ENCODE measurements at regions not wholly inside any gene's neighbourhood (a gene's known extent, or its start where the extent isn't known, plus 50 kb on each side); places are given as distances from the start of the nearest gene placed in this dataset.

DNA sequence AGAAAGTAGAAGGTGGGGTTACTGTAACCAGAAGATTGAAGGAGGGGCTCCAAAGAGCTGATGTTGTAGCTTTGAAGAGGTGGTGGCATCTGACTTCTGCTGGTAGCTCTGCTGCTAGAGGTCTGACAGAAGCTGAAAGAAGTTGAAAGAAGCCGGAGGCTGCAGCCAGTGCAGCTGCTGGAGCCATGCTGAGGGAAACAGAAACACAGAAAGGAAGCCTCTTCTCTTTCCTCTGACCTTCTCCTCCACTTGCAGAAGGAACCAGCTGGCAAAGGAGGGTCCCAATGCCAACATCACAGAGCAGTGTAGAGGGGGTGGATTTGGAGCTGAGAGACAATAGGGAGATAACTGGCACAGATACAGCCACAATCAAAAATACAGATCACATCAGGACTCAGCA, 89.3 kb upstream of the HHIP start:
- TF ChIP-seq RAD21 (IDR thresholded peaks at IDR 0.05; ENCODE audit: low read depth) (no peak), ZBTB7A (IDR thresholded peaks at IDR 0.05; ENCODE audit: low read depth) (no peak), FOXM1 (IDR thresholded peaks at IDR 0.05; ENCODE audit: borderline replicate concordance, low read depth) (no peak), TCF12 (IDR thresholded peaks at IDR 0.05; ENCODE audit: low read depth) (no peak), TEAD4 (IDR thresholded peaks at IDR 0.05) (no peak), NFIC (IDR thresholded peaks at IDR 0.05) (no peak), TAF1 (IDR thresholded peaks at IDR 0.05; ENCODE audit: low read depth) (no peak), EP300 (IDR thresholded peaks at IDR 0.05; ENCODE audit: borderline replicate concordance) (no peak), EGR1 (IDR thresholded peaks at IDR 0.05) (no peak), CEBPB (IDR thresholded peaks at IDR 0.05) (no peak), CREB1 (IDR thresholded peaks at IDR 0.05; ENCODE audit: low read depth) (no peak), YY1 (IDR thresholded peaks at IDR 0.05; ENCODE audit: low read depth) (no peak)
- TF ChIP-seq, protein P1, sequence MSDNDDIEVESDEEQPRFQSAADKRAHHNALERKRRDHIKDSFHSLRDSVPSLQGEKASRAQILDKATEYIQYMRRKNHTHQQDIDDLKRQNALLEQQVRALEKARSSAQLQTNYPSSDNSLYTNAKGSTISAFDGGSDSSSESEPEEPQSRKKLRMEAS (IDR thresholded peaks at IDR 0.05), result no peak
- TF ChIP-seq, protein P2, sequence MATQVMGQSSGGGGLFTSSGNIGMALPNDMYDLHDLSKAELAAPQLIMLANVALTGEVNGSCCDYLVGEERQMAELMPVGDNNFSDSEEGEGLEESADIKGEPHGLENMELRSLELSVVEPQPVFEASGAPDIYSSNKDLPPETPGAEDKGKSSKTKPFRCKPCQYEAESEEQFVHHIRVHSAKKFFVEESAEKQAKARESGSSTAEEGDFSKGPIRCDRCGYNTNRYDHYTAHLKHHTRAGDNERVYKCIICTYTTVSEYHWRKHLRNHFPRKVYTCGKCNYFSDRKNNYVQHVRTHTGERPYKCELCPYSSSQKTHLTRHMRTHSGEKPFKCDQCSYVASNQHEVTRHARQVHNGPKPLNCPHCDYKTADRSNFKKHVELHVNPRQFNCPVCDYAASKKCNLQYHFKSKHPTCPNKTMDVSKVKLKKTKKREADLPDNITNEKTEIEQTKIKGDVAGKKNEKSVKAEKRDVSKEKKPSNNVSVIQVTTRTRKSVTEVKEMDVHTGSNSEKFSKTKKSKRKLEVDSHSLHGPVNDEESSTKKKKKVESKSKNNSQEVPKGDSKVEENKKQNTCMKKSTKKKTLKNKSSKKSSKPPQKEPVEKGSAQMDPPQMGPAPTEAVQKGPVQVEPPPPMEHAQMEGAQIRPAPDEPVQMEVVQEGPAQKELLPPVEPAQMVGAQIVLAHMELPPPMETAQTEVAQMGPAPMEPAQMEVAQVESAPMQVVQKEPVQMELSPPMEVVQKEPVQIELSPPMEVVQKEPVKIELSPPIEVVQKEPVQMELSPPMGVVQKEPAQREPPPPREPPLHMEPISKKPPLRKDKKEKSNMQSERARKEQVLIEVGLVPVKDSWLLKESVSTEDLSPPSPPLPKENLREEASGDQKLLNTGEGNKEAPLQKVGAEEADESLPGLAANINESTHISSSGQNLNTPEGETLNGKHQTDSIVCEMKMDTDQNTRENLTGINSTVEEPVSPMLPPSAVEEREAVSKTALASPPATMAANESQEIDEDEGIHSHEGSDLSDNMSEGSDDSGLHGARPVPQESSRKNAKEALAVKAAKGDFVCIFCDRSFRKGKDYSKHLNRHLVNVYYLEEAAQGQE (IDR thresholded peaks at IDR 0.05; ENCODE audit: low read depth), result no peak
- TF ChIP-seq, protein P3, sequence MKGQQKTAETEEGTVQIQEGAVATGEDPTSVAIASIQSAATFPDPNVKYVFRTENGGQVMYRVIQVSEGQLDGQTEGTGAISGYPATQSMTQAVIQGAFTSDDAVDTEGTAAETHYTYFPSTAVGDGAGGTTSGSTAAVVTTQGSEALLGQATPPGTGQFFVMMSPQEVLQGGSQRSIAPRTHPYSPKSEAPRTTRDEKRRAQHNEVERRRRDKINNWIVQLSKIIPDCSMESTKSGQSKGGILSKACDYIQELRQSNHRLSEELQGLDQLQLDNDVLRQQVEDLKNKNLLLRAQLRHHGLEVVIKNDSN (IDR thresholded peaks at IDR 0.05), result no peak

DNA sequence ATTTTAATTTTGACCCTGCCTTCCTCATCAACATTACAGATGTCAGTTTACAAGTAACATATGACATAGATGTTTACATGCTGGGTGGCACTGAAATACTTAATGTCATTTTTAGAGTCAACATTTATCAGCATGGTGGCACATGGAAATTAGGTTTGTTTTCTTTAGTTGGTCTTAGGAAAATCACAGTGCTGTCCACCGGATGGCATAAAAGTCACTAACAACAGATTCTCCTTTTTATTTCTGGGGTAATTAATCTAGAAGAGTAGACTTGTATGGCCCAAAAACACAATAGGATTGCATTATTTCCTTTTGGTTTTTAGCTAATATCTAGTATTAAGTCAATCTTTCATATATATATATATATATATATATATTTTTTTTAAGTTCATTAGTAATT, 88.6 kb upstream of the HHIP start:
- no peak for TF ChIP-seq FOXM1 (IDR thresholded peaks at IDR 0.05; ENCODE audit: borderline replicate concordance, low read depth)
- TF ChIP-seq CREB1 (IDR thresholded peaks at IDR 0.05; ENCODE audit: low read depth), result no peak
- peak; percentile 26; the same call in 1 of the 2 replicates for TF ChIP-seq RAD21 (IDR thresholded peaks at IDR 0.05; ENCODE audit: low read depth)
- TF ChIP-seq TAF1 (IDR thresholded peaks at IDR 0.05; ENCODE audit: low read depth), result no peak

DNA sequence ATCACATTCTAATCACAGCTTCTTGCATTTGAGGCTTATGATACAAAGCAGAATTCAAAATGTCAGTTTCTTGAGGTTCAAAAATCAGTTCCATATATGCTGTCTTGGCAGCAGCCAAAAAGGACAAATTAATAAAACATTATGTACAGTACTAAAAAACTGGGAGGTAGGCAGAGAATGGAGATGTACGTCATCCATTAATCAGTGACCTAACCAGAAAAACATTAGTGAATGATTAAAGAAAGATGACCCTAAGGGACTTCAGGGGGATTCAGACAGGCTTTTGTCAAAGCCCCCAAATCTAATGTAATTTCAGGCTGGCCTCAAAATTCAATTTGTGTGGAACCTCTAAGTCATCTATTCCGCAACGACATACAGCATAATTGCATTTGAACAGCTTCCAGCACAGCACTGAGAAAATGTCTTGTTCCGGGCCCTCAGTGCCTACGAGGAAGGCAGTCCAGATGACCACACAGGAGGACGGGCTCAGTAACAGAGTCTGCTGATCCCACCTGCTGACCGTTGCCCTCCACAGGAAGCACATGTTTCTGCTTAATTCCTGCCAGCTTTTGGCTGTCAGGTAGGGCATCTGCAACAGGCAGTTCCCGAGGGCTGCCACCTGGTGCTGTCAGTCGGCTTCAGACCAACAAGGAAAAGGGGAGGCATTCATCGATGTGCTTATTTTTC, 83.8 kb upstream of the HHIP start:
- TF ChIP-seq ZBTB7A (IDR thresholded peaks at IDR 0.05; ENCODE audit: low read depth), result no peak
- no peak for TF ChIP-seq CEBPB (IDR thresholded peaks at IDR 0.05)
- no peak for TF ChIP-seq NFIC (IDR thresholded peaks at IDR 0.05)
- no peak for TF ChIP-seq FOXM1 (IDR thresholded peaks at IDR 0.05; ENCODE audit: borderline replicate concordance, low read depth)
- TF ChIP-seq, protein P2 (IDR thresholded peaks at IDR 0.05; ENCODE audit: low read depth), result no peak
- TF ChIP-seq TCF12 (IDR thresholded peaks at IDR 0.05; ENCODE audit: low read depth), result no peak
- no peak for TF ChIP-seq YY1 (IDR thresholded peaks at IDR 0.05; ENCODE audit: low read depth)
- no peak for TF ChIP-seq RAD21 (IDR thresholded peaks at IDR 0.05; ENCODE audit: low read depth)
- no peak for TF ChIP-seq TEAD4 (IDR thresholded peaks at IDR 0.05)
- TF ChIP-seq EP300 (IDR thresholded peaks at IDR 0.05; ENCODE audit: borderline replicate concordance), result no peak
- no peak for TF ChIP-seq CREB1 (IDR thresholded peaks at IDR 0.05; ENCODE audit: low read depth)
- TF ChIP-seq, protein P1 (IDR thresholded peaks at IDR 0.05), result no peak
- TF ChIP-seq, protein P3 (IDR thresholded peaks at IDR 0.05), result no peak
- TF ChIP-seq EGR1 (IDR thresholded peaks at IDR 0.05), result no peak
- TF ChIP-seq TAF1 (IDR thresholded peaks at IDR 0.05; ENCODE audit: low read depth), result no peak

DNA sequence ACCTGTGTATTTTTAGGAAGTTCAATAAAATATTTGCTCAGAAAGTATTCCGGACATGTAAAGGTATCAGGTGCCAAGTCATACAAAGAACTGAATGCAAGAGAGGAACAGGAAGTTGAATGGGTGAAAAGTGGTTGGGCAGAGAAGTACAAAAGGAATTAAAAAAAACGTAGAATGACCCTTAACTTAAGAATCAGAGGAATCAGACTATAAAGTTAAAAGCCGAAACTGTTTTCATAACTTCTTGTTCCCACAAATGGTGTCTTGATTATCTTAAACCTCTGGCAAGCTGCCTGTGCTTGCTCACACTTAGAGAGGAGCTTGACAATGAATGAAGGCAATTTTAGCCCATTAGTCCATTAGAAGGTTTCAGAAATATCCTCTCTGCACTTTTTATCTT, 81.6 kb upstream of the HHIP start:
- TF ChIP-seq EP300 (IDR thresholded peaks at IDR 0.05; ENCODE audit: borderline replicate concordance), result no peak
- TF ChIP-seq TEAD4 (IDR thresholded peaks at IDR 0.05), result no peak
- TF ChIP-seq TCF12 (IDR thresholded peaks at IDR 0.05; ENCODE audit: low read depth), result no peak
- no peak for TF ChIP-seq RAD21 (IDR thresholded peaks at IDR 0.05; ENCODE audit: low read depth)
- no peak for TF ChIP-seq ZBTB7A (IDR thresholded peaks at IDR 0.05; ENCODE audit: low read depth)
- no peak for TF ChIP-seq NFIC (IDR thresholded peaks at IDR 0.05)
- TF ChIP-seq, protein P2 (IDR thresholded peaks at IDR 0.05; ENCODE audit: low read depth), result no peak
- TF ChIP-seq YY1 (IDR thresholded peaks at IDR 0.05; ENCODE audit: low read depth), result no peak
- TF ChIP-seq, protein P1 (IDR thresholded peaks at IDR 0.05), result no peak
- TF ChIP-seq CEBPB (IDR thresholded peaks at IDR 0.05), result no peak
- no peak for TF ChIP-seq EGR1 (IDR thresholded peaks at IDR 0.05)
